VCaP (cell line): ENCODE measurements at regions not wholly inside any gene's neighbourhood (a gene's known extent, or its start where the extent isn't known, plus 50 kb on each side); places are given as distances from the start of the nearest gene placed in this dataset.

Experiments used
- H3K27ac ChIP-seq: fragments of 450-650 bp; 2 replicates; pipeline ENCODE4 v1.5.1; 2017
- CTCF ChIP-seq: fragments of 450-650 bp; conservative IDR thresholded peaks from 2 replicates; pipeline ENCODE4 v1.5.1; 2017; ENCODE audit warnings: mild to moderate bottlenecking, moderate library complexity

DNA sequence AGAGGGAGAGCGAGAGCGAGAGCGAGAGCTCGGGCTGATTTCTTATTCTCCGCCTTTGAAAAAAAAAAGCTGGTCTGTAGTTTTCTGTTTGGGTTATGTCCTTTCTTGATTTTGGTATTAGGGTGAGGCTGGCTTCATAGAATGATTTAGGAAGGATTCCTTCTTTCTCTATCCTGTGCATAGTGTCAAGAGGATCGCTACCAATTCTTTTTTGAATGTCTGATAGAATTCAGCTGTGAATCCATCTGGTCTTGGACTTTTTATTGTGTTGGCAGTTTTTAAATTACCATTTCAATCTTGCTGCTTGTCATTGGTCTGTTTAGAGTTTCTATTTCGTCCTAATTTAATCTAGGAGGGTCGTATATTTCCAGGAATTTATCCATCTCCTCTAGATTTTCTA, 1414.6 kb upstream of the MIR17HG start:
- no peak overlapping the region for H3K27ac ChIP-seq
- no peak for TF ChIP-seq CTCF

GRCh38 chr13:89936256-89936655, 1411.2 kb upstream of the MIR17HG start:
- TF ChIP-seq CTCF = no peak
- no peak overlapping the region for H3K27ac ChIP-seq

DNA sequence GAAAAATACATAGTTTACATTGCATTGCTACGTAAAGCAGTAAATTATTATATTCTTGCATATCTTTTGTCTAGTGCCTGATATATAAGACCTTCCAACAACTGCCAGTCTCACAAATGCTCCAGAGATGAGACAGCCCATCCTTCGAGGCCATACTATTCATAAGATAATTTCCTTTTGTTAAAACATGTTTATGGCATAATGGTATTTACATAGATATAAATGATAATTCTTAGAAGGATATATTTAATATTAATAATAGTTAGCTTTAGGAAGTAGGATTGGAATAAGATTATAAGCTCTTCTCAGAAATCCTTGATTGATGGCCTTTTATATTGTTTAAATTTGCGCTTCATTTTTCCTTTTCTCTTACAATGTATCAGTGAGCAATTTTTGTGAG, 1410.1 kb upstream of the MIR17HG start:
- no peak for TF ChIP-seq CTCF
- no peak overlapping the region for H3K27ac ChIP-seq

DNA sequence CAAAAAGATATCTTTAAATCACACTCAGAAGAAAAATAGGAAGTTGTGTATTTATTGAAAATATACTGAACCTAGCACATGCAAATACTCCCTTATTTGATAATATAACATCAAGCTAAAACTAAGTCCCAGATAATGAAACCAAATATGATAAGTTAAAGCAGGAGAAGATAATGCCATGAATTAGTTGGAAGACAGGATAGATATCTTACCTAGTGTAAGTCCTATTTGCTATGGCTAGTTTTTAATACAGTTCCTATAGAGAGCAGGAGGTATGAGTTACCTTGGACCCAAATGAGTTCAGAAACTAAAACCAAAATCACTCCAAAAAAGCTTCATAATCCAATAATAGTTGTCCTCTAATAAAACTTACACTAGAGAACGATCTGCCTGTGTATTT, 1407.1 kb upstream of the MIR17HG start:
- H3K27ac ChIP-seq = no peak overlapping the region
- TF ChIP-seq CTCF = no peak

DNA sequence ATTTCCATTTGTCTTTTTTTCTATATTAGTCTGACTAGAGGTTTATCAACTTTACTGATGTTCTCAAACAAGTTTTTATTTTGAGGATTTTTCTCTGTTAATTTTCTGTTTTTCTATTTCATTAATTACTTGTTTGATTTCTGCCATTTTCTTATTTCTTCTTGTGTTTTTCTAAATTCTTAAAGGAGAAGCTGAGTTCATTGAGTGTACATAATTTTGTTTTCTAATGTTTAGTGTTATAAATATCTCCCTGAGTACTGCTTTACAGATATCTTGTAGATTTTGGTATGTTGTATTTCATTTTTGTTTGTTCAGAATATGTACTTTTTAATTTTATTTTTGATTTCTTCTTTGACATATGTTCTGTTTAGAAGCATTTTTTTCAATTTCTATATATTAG, 1404.3 kb upstream of the MIR17HG start:
- TF ChIP-seq CTCF = no peak
- H3K27ac ChIP-seq = no peak overlapping the region

GRCh38 chr13:89950225-89950624, 1397.3 kb upstream of the MIR17HG start:
- H3K27ac ChIP-seq = no peak overlapping the region
- no peak for TF ChIP-seq CTCF

DNA sequence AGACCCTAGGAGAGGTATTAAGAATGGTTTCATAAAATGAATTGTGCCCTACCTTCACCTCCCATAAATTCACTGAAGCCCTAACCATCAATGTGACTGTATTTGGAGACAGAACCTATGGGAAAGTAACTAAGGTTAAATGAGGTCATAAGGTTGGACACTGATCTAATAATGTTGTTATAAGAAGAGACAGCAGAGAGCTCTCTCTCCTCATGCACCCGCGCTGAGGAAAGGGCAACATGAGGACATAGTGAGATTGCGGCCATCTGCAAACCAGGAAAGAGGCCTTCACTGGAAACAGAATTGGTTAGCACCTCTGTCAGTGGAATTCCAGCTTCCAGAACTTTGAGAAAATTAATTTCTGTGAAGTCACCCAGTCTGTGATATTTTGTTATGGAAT, 1396.1 kb upstream of the MIR17HG start:
- no peak overlapping the region for H3K27ac ChIP-seq
- TF ChIP-seq CTCF = peak; percentile 49

- TF ChIP-seq CTCF = no peak
- no peak overlapping the region for H3K27ac ChIP-seq
Measured at GRCh38 chr13:89953581-89953980, 1393.9 kb upstream of the MIR17HG start.
